Mesodermal cell (in vitro differentiated cells): ENCODE measurements at regions not wholly inside any gene's neighbourhood (a gene's known extent, or its start where the extent isn't known, plus 50 kb on each side); places are given as distances from the start of the nearest gene placed in this dataset.

Experiments
- H3K27ac ChIP-seq: 2 replicates; pipeline ENCODE4 v1.7.0; 2013; ENCODE audit warnings: mild to moderate bottlenecking, low read depth, low read length, moderate library complexity; ENCODE audit not compliant: severe bottlenecking
- H3K36me3 ChIP-seq: 2 replicates; pipeline ENCODE4 v1.7.1; 2013; ENCODE audit warnings: mild to moderate bottlenecking, low read length, moderate library complexity; ENCODE audit not compliant: control insufficient read depth, insufficient read depth
- H3K4me1 ChIP-seq: one replicate; pipeline ENCODE4 v1.7.1; 2013; ENCODE audit warnings: mild to moderate bottlenecking, low read length; ENCODE audit not compliant: insufficient read depth, control insufficient read depth, poor library complexity, severe bottlenecking
- H3K4me3 ChIP-seq: 2 replicates; pipeline ENCODE4 v1.7.0; 2013; ENCODE audit warnings: low read length, control low read depth, mild to moderate bottlenecking; ENCODE audit not compliant: insufficient read depth, poor library complexity, severe bottlenecking; ENCODE audit errors: extremely low read depth
- H3K9me3 ChIP-seq: 2 replicates; pipeline ENCODE4 v1.7.1; 2013; ENCODE audit warnings: mild to moderate bottlenecking, low read length, moderate library complexity; ENCODE audit not compliant: control insufficient read depth
- WGBS, 2 experiments: methylation state at CpG; one replicate each; pipeline ENCODE4 v1.1.5; 2013; ENCODE audit warnings: missing lambda C conversion rate in 2 of 2; ENCODE audit not compliant: insufficient coverage in 2 of 2; 5-methylcytosine and 5-hydroxymethylcytosine counted together

- Histone ChIP-seq H3K4me3 (no peak overlapping the region), H3K4me1 (peaks cover 3% of the 10 kb centered on the region)
- no CpG with 5 or more reads among the region's 4 CpGs for WGBS, 2 experiments
These were observed 70.9 kb upstream of the PLA2G4A start for GRCh38 chr1:186757851-186758250.

GRCh38 chr1:186754542-186755145 lies 74.1 kb upstream of the PLA2G4A start:
- Histone ChIP-seq H3K4me1 (no peaks in the 10 kb centered on the region), H3K9me3 (no peaks in the 10 kb centered on the region), H3K27ac (no peak overlapping the region), H3K4me3 (no peak overlapping the region), H3K36me3 (no peaks in the 10 kb centered on the region)
- WGBS, 2 experiments: 100% methylated on average over 1 of the region's 3 CpGs

More at GRCh38 chr1:186757851-186758250, 70.9 kb upstream of the PLA2G4A start:
- Histone ChIP-seq H3K36me3 (no peaks in the 10 kb centered on the region), H3K27ac (no peak overlapping the region), H3K9me3 (no peaks in the 10 kb centered on the region)

GRCh38 chr1:186753241-186753640 lies 73.0 kb upstream of the PTGS2 start:
- no peaks in the 10 kb centered on the region for H3K36me3 ChIP-seq
- H3K27ac ChIP-seq: no peak overlapping the region
- H3K4me3 ChIP-seq: no peak overlapping the region
- H3K9me3 ChIP-seq: no peaks in the 10 kb centered on the region
- no peaks in the 10 kb centered on the region for H3K4me1 ChIP-seq
- WGBS, 2 experiments: 84 to 90% methylated on average over 4 of the region's 4 CpGs

GRCh38 chr1:186750257-186750656 lies 70.0 kb upstream of the PTGS2 start:
- H3K4me3 ChIP-seq: no peak overlapping the region
- no peaks in the 10 kb centered on the region for H3K4me1 ChIP-seq
- H3K9me3 ChIP-seq: peaks cover 6% of the 10 kb centered on the region
- no CpG with 5 or more reads among the region's 1 CpG for WGBS, 2 experiments
- H3K27ac ChIP-seq: no peak overlapping the region
- no peaks in the 10 kb centered on the region for H3K36me3 ChIP-seq

- WGBS, 2 experiments: no CpG with 5 or more reads among the region's 3 CpGs
- Histone ChIP-seq H3K36me3 (no peaks in the 10 kb centered on the region), H3K4me1 (no peaks in the 10 kb centered on the region), H3K27ac (no peak overlapping the region), H3K4me3 (no peak overlapping the region), H3K9me3 (peaks cover 6% of the 10 kb centered on the region)
These were observed 69.6 kb upstream of the PTGS2 start for GRCh38 chr1:186749820-186750219.

- no peak overlapping the region for H3K4me3 ChIP-seq
- no peaks in the 10 kb centered on the region for H3K36me3 ChIP-seq
- 92 to 100% methylated on average over 1 to 2 of the region's 2 CpGs for WGBS, 2 experiments
- H3K27ac ChIP-seq: no peak overlapping the region
- H3K4me1 ChIP-seq: no peaks in the 10 kb centered on the region
- H3K9me3 ChIP-seq: peaks cover 6% of the 10 kb centered on the region
These were observed 67.4 kb upstream of the PTGS2 start for GRCh38 chr1:186747661-186748060.

- H3K36me3 ChIP-seq: no peaks in the 10 kb centered on the region
- H3K9me3 ChIP-seq: peaks cover 6% of the 10 kb centered on the region
- H3K27ac ChIP-seq: no peak overlapping the region
- H3K4me3 ChIP-seq: no peak overlapping the region
- 80% methylated on average over 1 of the region's 4 CpGs; no CpG with 5 or more reads in 1 of the 2 experiments for WGBS, 2 experiments
- no peaks in the 10 kb centered on the region for H3K4me1 ChIP-seq
These were observed 65.4 kb upstream of the PTGS2 start for GRCh38 chr1:186745531-186746146.

GRCh38 chr1:186741640-186742039 lies 61.4 kb upstream of the PTGS2 start:
- WGBS, 2 experiments: no CpG with 5 or more reads among the region's 1 CpG
- H3K9me3 ChIP-seq: no peaks in the 10 kb centered on the region

GRCh38 chr1:186740324-186740723 lies 60.1 kb upstream of the PTGS2 start:
- Histone ChIP-seq H3K4me3 (no peak overlapping the region), H3K9me3 (no peaks in the 10 kb centered on the region), H3K4me1 (no peaks in the 10 kb centered on the region), H3K27ac (no peak overlapping the region), H3K36me3 (no peaks in the 10 kb centered on the region)
- 67 to 100% methylated on average over 1 of the region's 2 CpGs for WGBS, 2 experiments

More at GRCh38 chr1:186741640-186742039, 61.4 kb upstream of the PTGS2 start:
- H3K36me3 ChIP-seq: no peaks in the 10 kb centered on the region
- H3K4me3 ChIP-seq: no peak overlapping the region
- H3K4me1 ChIP-seq: no peaks in the 10 kb centered on the region
- H3K27ac ChIP-seq: no peak overlapping the region

GRCh38 chr1:186739515-186739914 lies 59.3 kb upstream of the PTGS2 start:
- no CpG with 5 or more reads among the region's 4 CpGs for WGBS, 2 experiments
- Histone ChIP-seq H3K4me3 (no peak overlapping the region), H3K27ac (no peak overlapping the region), H3K36me3 (no peaks in the 10 kb centered on the region), H3K4me1 (no peaks in the 10 kb centered on the region), H3K9me3 (no peaks in the 10 kb centered on the region)

GRCh38 chr1:186738926-186739325 lies 58.7 kb upstream of the PTGS2 start:
- no peak overlapping the region for H3K4me3 ChIP-seq
- H3K9me3 ChIP-seq: no peaks in the 10 kb centered on the region
- no peaks in the 10 kb centered on the region for H3K36me3 ChIP-seq
- H3K4me1 ChIP-seq: no peaks in the 10 kb centered on the region
- WGBS, 2 experiments: no CpG with 5 or more reads among the region's 1 CpG
- no peak overlapping the region for H3K27ac ChIP-seq
